IMR-90 (cell line): ENCODE measurements at regions not wholly inside any gene's neighbourhood (a gene's known extent, or its start where the extent isn't known, plus 50 kb on each side); places are given as distances from the start of the nearest gene placed in this dataset.
"Not testable (repeated sequence)": the region's sequence is repeated elsewhere in the genome, so short reads cannot be mapped to it uniquely, and the experiment has no call there.

Experiments used
- ATAC-seq: fragments of 200-7000 bp; cut with Tn5 transposase; 2 replicates; pipeline ENCODE4 v1.9.1; 2020; ENCODE audit warnings: low read depth, mild to moderate bottlenecking, moderate library complexity
- BruUV-seq: library from RNA; stranded (reverse); fragments of 400-500 nt; replicated peaks from 2 replicates; lab custom pipeline; 2021; lab: Mats Ljungman, UMichigan
- CTCF ChIA-PET: fragments of 300-600 bp; formaldehyde crosslinking; extraction: SDS; loops from one replicate; lab custom pipeline; 2021; ENCODE audit warnings: antibody characterized with exemption; lab: Yijun Ruan, JAX
- POLR2A ChIA-PET: fragments of 300-600 bp; sonication (Branson Sonifier 250); formaldehyde crosslinking; loops from one replicate; lab custom pipeline; 2022; ENCODE audit warnings: antibody characterized with exemption; ENCODE audit not compliant: unreplicated experiment; lab: Charles Lee
- DNase-seq: peaks from one replicate; pipeline ENCODE4 v3.0.0; 2013
- H2AFZ ChIP-seq: replicated peaks from 2 replicates; pipeline ENCODE3; 2013; ENCODE audit warnings: low read length, mild to moderate bottlenecking; ENCODE audit not compliant: poor library complexity
- H2AK5ac ChIP-seq: 2 replicates; pipeline ENCODE4 v1.6.1; 2013; ENCODE audit warnings: low read depth, low read length, inconsistent platforms
- H2AK9ac ChIP-seq: replicated peaks from 2 replicates; pipeline ENCODE3; 2013; ENCODE audit warnings: mild to moderate bottlenecking, low read depth, low read length, moderate library complexity; ENCODE audit not compliant: poor library complexity
- H2BK120ac ChIP-seq: 2 replicates; pipeline ENCODE4 v1.6.1; 2013; ENCODE audit warnings: low read depth, low read length, inconsistent platforms
- H2BK15ac ChIP-seq: 3 replicates; pipeline ENCODE4 v1.6.1; 2013; ENCODE audit warnings: low read depth, low read length, inconsistent platforms
- H2BK20ac ChIP-seq: 2 replicates; pipeline ENCODE4 v1.6.1; 2013; ENCODE audit warnings: low read depth, mild to moderate bottlenecking, inconsistent platforms, low read length, moderate library complexity
- H2BK5ac ChIP-seq: 2 replicates; pipeline ENCODE4 v1.6.1; 2013; ENCODE audit warnings: mild to moderate bottlenecking, low read depth, low read length, inconsistent platforms; ENCODE audit not compliant: poor library complexity, severe bottlenecking
- H3K14ac ChIP-seq: replicated peaks from 2 replicates; pipeline ENCODE4 v1.6.1; 2013; ENCODE audit warnings: low read depth, low read length, inconsistent platforms
- H3K18ac ChIP-seq: 2 replicates; pipeline ENCODE4 v1.6.1; 2013; ENCODE audit warnings: low read depth, low read length, control low read depth
- H3K23ac ChIP-seq: 2 replicates; pipeline ENCODE4 v1.6.1; 2013; ENCODE audit warnings: low read depth, low read length, inconsistent platforms
- H3K27ac ChIP-seq: 2 replicates; pipeline ENCODE4 v1.5.1; 2013; ENCODE audit warnings: mild to moderate bottlenecking, control low read depth, low read length; ENCODE audit not compliant: insufficient read depth
- H3K27me3 ChIP-seq: 2 replicates; pipeline ENCODE4 v1.6.1; 2013; ENCODE audit warnings: low read length; ENCODE audit not compliant: control insufficient read depth, insufficient read depth
- H3K36me3 ChIP-seq: 2 replicates; pipeline ENCODE4 v1.6.1; 2013; ENCODE audit warnings: low read length, mixed read lengths; ENCODE audit not compliant: control insufficient read depth, insufficient read depth
- H3K4ac ChIP-seq: 2 replicates; pipeline ENCODE4 v1.6.1; 2013; ENCODE audit warnings: low read depth, low read length, inconsistent platforms
- H3K4me1 ChIP-seq: 2 replicates; pipeline ENCODE4 v1.6.1; 2013; ENCODE audit warnings: low read length, mixed read lengths; ENCODE audit not compliant: control insufficient read depth, insufficient read depth
- H3K4me2 ChIP-seq: 2 replicates; pipeline ENCODE4 v1.6.1; 2013; ENCODE audit warnings: low read depth, mild to moderate bottlenecking, control low read depth, low read length, moderate library complexity
- H3K4me3 ChIP-seq: 2 replicates; pipeline ENCODE4 v1.5.1; 2013; ENCODE audit warnings: low read depth, mild to moderate bottlenecking, control low read depth, low read length, moderate library complexity; ENCODE audit not compliant: insufficient read depth
- H3K56ac ChIP-seq: 2 replicates; pipeline ENCODE4 v1.6.1; 2013; ENCODE audit warnings: low read length, inconsistent platforms; ENCODE audit not compliant: insufficient read depth; ENCODE audit errors: extremely low read depth
- H3K79me1 ChIP-seq, 2 experiments: 2 replicates each; pipeline ENCODE4 v1.6.1; 2013; ENCODE audit warnings: low read length in 2 of 2, inconsistent platforms in 1 of 2, low read depth in 1 of 2
- H3K9ac ChIP-seq: 2 replicates; pipeline ENCODE4 v1.6.1; 2013; ENCODE audit warnings: low read depth, low read length, control low read depth
- H3K9me1 ChIP-seq: 2 replicates; pipeline ENCODE4 v1.6.1; 2013; ENCODE audit warnings: low read length, inconsistent platforms; ENCODE audit not compliant: insufficient read depth
- H3K9me3 ChIP-seq: 2 replicates; pipeline ENCODE4 v1.6.1; 2013; ENCODE audit warnings: low read length; ENCODE audit not compliant: control insufficient read depth, insufficient read depth
- H4K20me1 ChIP-seq: 2 replicates; pipeline ENCODE4 v1.6.1; 2013; ENCODE audit warnings: low read length, inconsistent platforms; ENCODE audit not compliant: insufficient read depth
- H4K5ac ChIP-seq: 2 replicates; pipeline ENCODE4 v1.6.1; 2013; ENCODE audit warnings: mild to moderate bottlenecking, low read depth, low read length, control low read depth
- H4K8ac ChIP-seq, 2 experiments: 2 replicates each; pipeline ENCODE4 v1.6.1; 2013; ENCODE audit warnings: low read depth in 2 of 2, low read length in 2 of 2, control low read depth in 1 of 2, inconsistent platforms in 1 of 2
- H4K91ac ChIP-seq: 2 replicates; pipeline ENCODE4 v1.6.1; 2013; ENCODE audit warnings: low read depth, low read length, inconsistent platforms; ENCODE audit not compliant: insufficient read depth
- WGBS, 2 experiments: methylation state at CpG; one replicate each; pipeline versions ENCODE4 v1.1.5 to v1.1.7; 2013; ENCODE audit warnings: missing lambda C conversion rate in 2 of 2; ENCODE audit not compliant: insufficient read length in 1 of 2; ENCODE audit errors: extremely low coverage in 2 of 2; 5-methylcytosine and 5-hydroxymethylcytosine counted together
- dilution Hi-C: fragments of 300-500 bp; cut with HindIII; formaldehyde crosslinking; loops from one replicate; pipeline ENCODE4 v1.14.3; 2018; ENCODE audit warnings: low sequenced_read_pairs; ENCODE audit not compliant: unreplicated experiment
- in situ Hi-C: fragments of 300-500 bp; cut with MboI; formaldehyde crosslinking; loops from 3 replicates; pipeline ENCODE4 v1.14.3; 2019; ENCODE audit warnings: low sequenced_read_pairs, inconsistent platforms, mixed read lengths
- intact Hi-C: fragments of 100-400 bp; cut with micrococcal nuclease; formaldehyde crosslinking; loops from 2 replicates; pipeline ENCODE4 v1.10.0; 2022

GRCh38 chr1:209172792-209173542 is 410.5 kb upstream of the CAMK1G start:
- H4K8ac ChIP-seq, H3K36me3 ChIP-seq, H3K4ac ChIP-seq, H3K79me1 ChIP-seq, H3K56ac ChIP-seq, BruUV-seq, H2BK15ac ChIP-seq, H3K4me1 ChIP-seq, H4K5ac ChIP-seq, dilution Hi-C loops, H4K20me1 ChIP-seq, H3K9me1 ChIP-seq, H2AK9ac ChIP-seq, H2BK20ac ChIP-seq, H3K18ac ChIP-seq, H2AFZ ChIP-seq, H4K91ac ChIP-seq, CTCF ChIA-PET, H3K9ac ChIP-seq, H2BK120ac ChIP-seq, in situ Hi-C loops, POLR2A ChIA-PET, H3K4me2 ChIP-seq, H2BK5ac ChIP-seq, H3K27ac ChIP-seq, H3K4me3 ChIP-seq, ATAC-seq, H2AK5ac ChIP-seq, H3K27me3 ChIP-seq, H3K23ac ChIP-seq, intact Hi-C loops, H3K14ac ChIP-seq, DNase-seq: not testable (repeated sequence)
- peaks cover 17% of the 10 kb centered on the region for H3K9me3 ChIP-seq
- 74% methylated on average over 9 of the region's 31 CpGs; no CpG with 5 or more reads in 1 of the 2 experiments for WGBS, 2 experiments

GRCh38 chr1:209173796-209174195 is 409.7 kb upstream of the CAMK1G start:
- H2AK9ac ChIP-seq, intact Hi-C loops, H3K18ac ChIP-seq, H3K4me1 ChIP-seq, H2BK15ac ChIP-seq, H3K9me1 ChIP-seq, ATAC-seq, DNase-seq, H4K5ac ChIP-seq, POLR2A ChIA-PET, H2BK20ac ChIP-seq, H3K56ac ChIP-seq, H2AK5ac ChIP-seq, H2AFZ ChIP-seq, CTCF ChIA-PET, BruUV-seq, H3K27ac ChIP-seq, H3K9ac ChIP-seq, H3K4me2 ChIP-seq, H3K79me1 ChIP-seq, H3K36me3 ChIP-seq, H3K27me3 ChIP-seq, H4K20me1 ChIP-seq, H4K91ac ChIP-seq, in situ Hi-C loops, H3K23ac ChIP-seq, H2BK5ac ChIP-seq, H3K14ac ChIP-seq, dilution Hi-C loops, H3K4me3 ChIP-seq, H4K8ac ChIP-seq, H3K4ac ChIP-seq, H2BK120ac ChIP-seq: not testable (repeated sequence)
- no CpG with 5 or more reads among the region's 2 CpGs for WGBS, 2 experiments
- peaks cover 17% of the 10 kb centered on the region for H3K9me3 ChIP-seq
